ENCODE measurements at regions not wholly inside any gene's neighbourhood (a gene's known extent, or its start where the extent isn't known, plus 50 kb on each side); places are given as distances from the start of the nearest gene placed in this dataset.

GRCh38 chr4:14669371-14669770, 332.9 kb upstream of the CPEB2 start (continued):
- TF ChIP-seq ZNF462 (CRISPR knock-in tag; IDR thresholded peaks at IDR 0.05) = no peak

- H2AFZ ChIP-seq = no peak overlapping the region
- Mint-ChIP-seq H3K4me1 (peaks cover 8% of the 10 kb centered on the region), H3K9me3 (peaks cover 16% of the 10 kb centered on the region), H3K27me3 (ENCODE audit: insufficient read depth, low read depth, poor library complexity) (no peaks in the 10 kb centered on the region), H3K27ac (no peak overlapping the region), H3K4me3 (no peak overlapping the region), H3K36me3 (ENCODE audit: low read depth) (peaks cover 7% of the 10 kb centered on the region; the same call in 2 of the 3 replicates)
- H3K4me3 ChIP-seq = no peak overlapping the region
- no peaks in the 10 kb centered on the region for H3K36me3 ChIP-seq (ENCODE audit: insufficient read depth)
- no peaks in the 10 kb centered on the region for H3K4me1 ChIP-seq (ENCODE audit: insufficient read depth)
- no peaks in the 10 kb centered on the region for H3F3A ChIP-seq (replicated peaks; ENCODE audit: low read depth)
- no peaks in the 10 kb centered on the region; the same call in 1 of the 2 replicates for H4K20me1 ChIP-seq (replicated peaks; ENCODE audit: insufficient read depth)
- DNase-seq (ENCODE audit: low spot score) = no peak
- H3K27me3 ChIP-seq (ENCODE audit: insufficient read depth) = no peaks in the 10 kb centered on the region
- no peaks in the 10 kb centered on the region for H3K79me2 ChIP-seq (replicated peaks; ENCODE audit: insufficient read depth)
- H3K27ac ChIP-seq (ENCODE audit: low read depth) = no peak overlapping the region
- no peak for ATAC-seq
- H3K9me2 ChIP-seq (ENCODE audit: insufficient read depth) = 0 out of 2 replicates have a peak, but pooled peaks cover 13% of the 10 kb centered on the region
- no peak overlapping the region for H3K4me2 ChIP-seq
- no peak for TF ChIP-seq ZNF462 (CRISPR knock-in tag; IDR thresholded peaks at IDR 0.05)
- no peak for TF ChIP-seq ZNF114 (CRISPR knock-in tag; IDR thresholded peaks at IDR 0.05)
- no peak for TF ChIP-seq POLR2AphosphoS5 (IDR thresholded peaks at IDR 0.05; ENCODE audit: low read depth)
- no peak for TF ChIP-seq ETS1 (IDR thresholded peaks at IDR 0.05)
- no peak for TF ChIP-seq EZH2 (IDR thresholded peaks at IDR 0.05; ENCODE audit: low read depth, unreplicated experiment)
- no peak for TF ChIP-seq JUNB (IDR thresholded peaks at IDR 0.05; ENCODE audit: unreplicated experiment)
- no peak for TF ChIP-seq CREB1 (CRISPR knock-in tag; IDR thresholded peaks at IDR 0.05; ENCODE audit: low read depth)
Measured at GRCh38 chr4:14671146-14671545, 331.1 kb upstream of the CPEB2 start.

Data from GM23338 (cell line).